GM12874 (cell line): ENCODE measurements at regions not wholly inside any gene's neighbourhood (a gene's known extent, or its start where the extent isn't known, plus 50 kb on each side); places are given as distances from the start of the nearest gene placed in this dataset.

Experiments
- TF ChIP-seq, protein P1 (sequence below): IDR thresholded peaks from 2 replicates; pipeline ENCODE4 v1.5.1; 2011; ENCODE audit warnings: low read depth, mild to moderate bottlenecking, control low read depth, low read length, moderate library complexity; ENCODE audit not compliant: insufficient read depth

- TF ChIP-seq, protein P1, sequence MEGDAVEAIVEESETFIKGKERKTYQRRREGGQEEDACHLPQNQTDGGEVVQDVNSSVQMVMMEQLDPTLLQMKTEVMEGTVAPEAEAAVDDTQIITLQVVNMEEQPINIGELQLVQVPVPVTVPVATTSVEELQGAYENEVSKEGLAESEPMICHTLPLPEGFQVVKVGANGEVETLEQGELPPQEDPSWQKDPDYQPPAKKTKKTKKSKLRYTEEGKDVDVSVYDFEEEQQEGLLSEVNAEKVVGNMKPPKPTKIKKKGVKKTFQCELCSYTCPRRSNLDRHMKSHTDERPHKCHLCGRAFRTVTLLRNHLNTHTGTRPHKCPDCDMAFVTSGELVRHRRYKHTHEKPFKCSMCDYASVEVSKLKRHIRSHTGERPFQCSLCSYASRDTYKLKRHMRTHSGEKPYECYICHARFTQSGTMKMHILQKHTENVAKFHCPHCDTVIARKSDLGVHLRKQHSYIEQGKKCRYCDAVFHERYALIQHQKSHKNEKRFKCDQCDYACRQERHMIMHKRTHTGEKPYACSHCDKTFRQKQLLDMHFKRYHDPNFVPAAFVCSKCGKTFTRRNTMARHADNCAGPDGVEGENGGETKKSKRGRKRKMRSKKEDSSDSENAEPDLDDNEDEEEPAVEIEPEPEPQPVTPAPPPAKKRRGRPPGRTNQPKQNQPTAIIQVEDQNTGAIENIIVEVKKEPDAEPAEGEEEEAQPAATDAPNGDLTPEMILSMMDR: no peak
These were observed 127.2 kb upstream of the FGGY start for GRCh38 chr1:59169703-59170102.

DNA sequence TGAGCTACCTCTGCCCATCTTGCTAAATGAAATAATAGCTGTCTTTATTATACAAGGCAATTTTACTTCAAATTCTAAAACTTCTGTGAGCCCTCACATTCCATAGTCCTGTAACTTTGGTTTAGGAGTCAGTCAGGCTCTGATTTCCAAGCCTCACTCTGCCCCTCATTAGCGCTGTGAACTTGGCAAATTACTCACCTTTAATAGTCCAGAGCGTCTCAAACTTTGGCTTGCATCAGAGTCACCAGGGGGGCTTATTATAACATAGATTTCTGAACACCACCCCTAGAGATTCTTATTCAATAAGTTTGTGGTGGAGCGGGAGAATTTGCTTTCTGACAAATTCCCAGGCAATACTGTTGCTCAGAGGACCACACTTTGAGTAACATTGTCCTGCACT lies 126.2 kb upstream of the FGGY start:
- TF ChIP-seq, protein P1: no peak

DNA sequence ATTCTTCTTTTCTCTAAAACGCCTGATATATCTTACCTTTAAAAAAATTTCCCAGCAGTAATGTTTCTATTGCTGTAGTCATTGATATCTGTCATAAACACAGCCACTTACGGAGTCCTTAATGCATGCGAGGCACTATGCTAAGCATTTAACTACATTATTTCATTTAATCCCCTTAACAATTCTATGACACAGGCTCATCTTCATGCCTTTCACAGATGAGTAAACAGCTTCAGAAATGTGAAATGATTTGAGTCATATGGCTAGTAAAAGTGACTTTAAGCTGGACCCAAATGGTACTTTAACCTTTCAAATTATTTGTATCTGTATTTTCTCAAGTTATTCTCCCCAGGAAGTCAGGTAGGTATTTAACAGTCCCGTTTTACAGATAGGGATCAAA lies 125.1 kb upstream of the FGGY start:
- TF ChIP-seq, protein P1: no peak

GRCh38 chr1:59172693-59173092 lies 124.2 kb upstream of the FGGY start:
- TF ChIP-seq, protein P1: no peak

- TF ChIP-seq, protein P1: no peak
These were observed 123.2 kb upstream of the FGGY start for GRCh38 chr1:59173721-59174120.

DNA sequence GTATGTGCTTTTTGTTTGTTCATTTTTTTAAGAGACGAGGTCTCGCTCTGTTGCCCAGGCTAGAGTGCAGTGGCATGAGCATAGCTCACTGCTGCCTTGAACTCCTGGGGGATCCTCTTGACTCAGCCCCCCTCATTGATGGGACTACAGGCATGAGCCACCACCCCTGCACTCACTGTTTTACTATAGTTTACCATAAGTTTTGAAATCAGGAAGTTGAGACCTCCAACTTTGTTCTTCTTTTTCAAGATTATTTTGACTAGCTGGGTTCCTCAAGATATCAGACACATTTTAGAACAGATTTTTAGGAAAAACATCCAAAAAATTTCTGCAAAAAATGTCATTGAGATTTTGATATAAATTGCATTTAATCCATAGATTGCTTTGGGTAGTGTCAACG lies 120.4 kb upstream of the FGGY start:
- TF ChIP-seq, protein P1: no peak

GRCh38 chr1:59177756-59178155 lies 119.1 kb upstream of the FGGY start:
- TF ChIP-seq, protein P1: no peak
